ENCODE measurements at regions not wholly inside any gene's neighbourhood (a gene's known extent, or its start where the extent isn't known, plus 50 kb on each side); places are given as distances from the start of the nearest gene placed in this dataset.

- TF ChIP-seq, protein P1, sequence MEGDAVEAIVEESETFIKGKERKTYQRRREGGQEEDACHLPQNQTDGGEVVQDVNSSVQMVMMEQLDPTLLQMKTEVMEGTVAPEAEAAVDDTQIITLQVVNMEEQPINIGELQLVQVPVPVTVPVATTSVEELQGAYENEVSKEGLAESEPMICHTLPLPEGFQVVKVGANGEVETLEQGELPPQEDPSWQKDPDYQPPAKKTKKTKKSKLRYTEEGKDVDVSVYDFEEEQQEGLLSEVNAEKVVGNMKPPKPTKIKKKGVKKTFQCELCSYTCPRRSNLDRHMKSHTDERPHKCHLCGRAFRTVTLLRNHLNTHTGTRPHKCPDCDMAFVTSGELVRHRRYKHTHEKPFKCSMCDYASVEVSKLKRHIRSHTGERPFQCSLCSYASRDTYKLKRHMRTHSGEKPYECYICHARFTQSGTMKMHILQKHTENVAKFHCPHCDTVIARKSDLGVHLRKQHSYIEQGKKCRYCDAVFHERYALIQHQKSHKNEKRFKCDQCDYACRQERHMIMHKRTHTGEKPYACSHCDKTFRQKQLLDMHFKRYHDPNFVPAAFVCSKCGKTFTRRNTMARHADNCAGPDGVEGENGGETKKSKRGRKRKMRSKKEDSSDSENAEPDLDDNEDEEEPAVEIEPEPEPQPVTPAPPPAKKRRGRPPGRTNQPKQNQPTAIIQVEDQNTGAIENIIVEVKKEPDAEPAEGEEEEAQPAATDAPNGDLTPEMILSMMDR (IDR thresholded peaks at IDR 0.05; ENCODE audit: low read length, missing control alignments) = no peak
- DNase-seq (ENCODE audit: low read depth) = no peak
- H3K4me3 ChIP-seq (replicated peaks; ENCODE audit: low read depth, low read length) = no peak overlapping the region
Observed at GRCh38 chr2:118237451-118237850, 149.2 kb downstream of the INSIG2 start.

GRCh38 chr2:118232796-118233195 lies 144.5 kb downstream of the INSIG2 start:
- no peak overlapping the region for H3K4me3 ChIP-seq (replicated peaks; ENCODE audit: low read depth, low read length)
- no peak for DNase-seq (ENCODE audit: low read depth)
- TF ChIP-seq, protein P1 (IDR thresholded peaks at IDR 0.05; ENCODE audit: low read length, missing control alignments) = no peak

DNA sequence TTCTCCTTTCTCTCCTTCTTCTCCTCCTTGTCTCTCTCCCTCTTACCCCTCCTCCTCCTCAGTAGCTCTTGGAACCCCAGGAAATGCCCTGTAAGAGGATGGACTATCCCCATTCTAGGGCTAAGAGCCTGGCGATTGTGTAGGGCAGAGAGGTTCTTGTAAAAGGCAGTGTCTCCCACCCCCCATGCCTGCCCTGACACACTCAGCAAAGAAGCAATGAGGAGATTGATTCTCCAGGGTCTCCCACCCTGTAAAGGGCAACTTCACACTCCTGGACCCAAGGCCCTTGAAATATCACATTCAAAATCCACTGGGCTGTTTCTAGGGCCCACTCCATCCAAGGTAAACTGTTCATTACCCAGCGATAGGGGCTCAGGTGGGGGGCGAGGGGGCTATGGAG lies 144.1 kb downstream of the INSIG2 start:
- H3K4me3 ChIP-seq (replicated peaks; ENCODE audit: low read depth, low read length) = no peak overlapping the region
- TF ChIP-seq, protein P1 (IDR thresholded peaks at IDR 0.05; ENCODE audit: low read length, missing control alignments) = no peak
- no peak for DNase-seq (ENCODE audit: low read depth)

DNA sequence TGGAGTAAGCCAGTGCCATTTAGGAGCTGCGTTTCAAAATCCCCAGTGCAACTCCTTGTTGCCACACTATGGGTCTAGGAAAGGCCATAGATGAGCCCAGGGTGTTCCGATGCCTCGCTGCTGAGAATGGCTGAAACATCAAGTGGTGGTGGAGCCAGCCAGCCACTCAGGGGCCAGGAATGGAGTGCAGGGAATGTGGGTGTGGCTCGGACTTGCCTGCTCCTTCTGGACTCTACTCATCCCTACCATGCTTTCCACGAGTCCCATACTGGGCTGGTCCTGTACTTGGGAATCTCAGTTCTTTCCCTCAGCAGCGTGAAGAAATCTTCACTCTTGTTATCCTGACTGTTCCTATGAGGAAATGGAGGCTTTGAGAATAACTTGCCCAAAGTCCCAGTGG lies 143.5 kb downstream of the INSIG2 start:
- DNase-seq (ENCODE audit: low read depth) = no peak
- no peak overlapping the region for H3K4me3 ChIP-seq (replicated peaks; ENCODE audit: low read depth, low read length)
- TF ChIP-seq, protein P1 (IDR thresholded peaks at IDR 0.05; ENCODE audit: low read length, missing control alignments) = no peak

DNA sequence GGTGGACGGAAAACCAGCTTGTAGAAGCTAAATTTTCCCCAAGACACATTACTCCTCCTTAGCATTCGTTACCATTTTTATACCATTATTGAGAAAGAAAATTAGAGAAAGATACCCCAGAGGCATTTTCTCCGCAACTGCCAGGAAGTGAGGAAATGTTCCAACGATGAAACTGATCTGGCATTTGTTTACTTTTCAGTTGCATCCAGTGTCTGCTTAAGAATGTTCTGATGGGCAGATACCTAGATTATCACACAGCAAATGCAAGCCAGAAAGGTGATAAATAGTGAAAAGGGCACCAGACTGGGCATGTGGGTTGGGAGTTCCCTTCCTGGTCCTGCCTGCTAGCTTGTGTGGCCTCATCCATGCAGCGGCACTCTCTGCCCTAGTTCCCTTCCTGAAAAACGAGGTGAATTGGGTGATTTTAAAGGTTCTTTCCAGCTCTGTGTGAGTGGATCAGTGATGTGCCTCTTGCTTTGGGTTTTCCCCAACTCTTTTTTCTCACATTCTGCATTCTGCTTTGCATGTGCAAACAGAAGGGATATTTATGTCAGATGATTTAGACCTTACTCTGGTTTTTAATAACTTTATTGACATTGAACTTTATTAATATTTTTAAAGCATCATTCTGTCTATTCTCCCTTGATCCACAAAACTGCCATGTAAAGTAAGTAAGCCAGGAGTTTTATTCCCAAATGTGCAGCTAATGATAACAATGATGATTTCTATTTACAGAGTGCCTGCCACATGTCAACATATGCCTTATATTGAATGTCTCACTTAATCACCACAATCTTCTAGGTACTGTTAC lies 139.6 kb downstream of the INSIG2 start:
- TF ChIP-seq, protein P1 (IDR thresholded peaks at IDR 0.05; ENCODE audit: low read length, missing control alignments) = no peak
- DNase-seq (ENCODE audit: low read depth) = no peak
- H3K4me3 ChIP-seq (replicated peaks; ENCODE audit: low read depth, low read length) = no peak overlapping the region

GRCh38 chr2:118225666-118226065 lies 137.4 kb downstream of the INSIG2 start:
- DNase-seq (ENCODE audit: low read depth) = no peak
- TF ChIP-seq, protein P1 (IDR thresholded peaks at IDR 0.05; ENCODE audit: low read length, missing control alignments) = no peak

GRCh38 chr2:118224895-118225311 lies 136.6 kb downstream of the INSIG2 start:
- no peak for DNase-seq (ENCODE audit: low read depth)
- H3K4me3 ChIP-seq (replicated peaks; ENCODE audit: low read depth, low read length) = no peak overlapping the region
- TF ChIP-seq, protein P1 (IDR thresholded peaks at IDR 0.05; ENCODE audit: low read length, missing control alignments) = no peak

More at GRCh38 chr2:118225666-118226065, 137.4 kb downstream of the INSIG2 start:
- no peak overlapping the region for H3K4me3 ChIP-seq (replicated peaks; ENCODE audit: low read depth, low read length)

Measured in fibroblast of pulmonary artery (primary cell).